GM21737 (cell line): ENCODE measurements at regions not wholly inside any gene's neighbourhood (a gene's known extent, or its start where the extent isn't known, plus 50 kb on each side); places are given as distances from the start of the nearest gene placed in this dataset.

Source experiments
- ATAC-seq: cut with Tn5 transposase; IDR thresholded peaks from one replicate; pipeline ENCODE4 v1.9.1; 2021; ENCODE audit warnings: mild to moderate bottlenecking, moderate library complexity; ENCODE audit not compliant: unreplicated experiment

DNA sequence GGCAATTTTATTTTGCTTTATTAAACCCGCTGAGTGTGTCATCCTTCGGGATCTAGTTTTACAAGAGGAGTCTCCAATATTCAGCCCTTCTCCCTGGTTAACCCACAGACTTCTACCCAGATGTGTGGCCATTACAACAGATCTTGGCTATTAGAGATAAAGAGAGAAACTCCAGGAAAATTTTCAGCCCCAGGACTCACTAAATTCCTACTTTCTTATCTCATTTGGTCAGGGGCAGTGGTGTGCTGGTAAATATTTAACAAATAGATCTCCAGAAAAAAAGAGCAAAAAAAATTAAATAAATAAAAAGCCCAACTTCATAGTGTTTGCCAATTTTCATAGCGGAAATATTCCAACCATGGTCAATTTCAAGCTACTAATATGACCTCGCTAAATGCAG, 168.4 kb downstream of the RND3 start:
- no peak for ATAC-seq

GRCh38 chr2:150312271-150312670, 175.2 kb downstream of the RND3 start:
- no peak for ATAC-seq

GRCh38 chr2:150309311-150310080, 178.0 kb downstream of the RND3 start:
- ATAC-seq, result no peak

DNA sequence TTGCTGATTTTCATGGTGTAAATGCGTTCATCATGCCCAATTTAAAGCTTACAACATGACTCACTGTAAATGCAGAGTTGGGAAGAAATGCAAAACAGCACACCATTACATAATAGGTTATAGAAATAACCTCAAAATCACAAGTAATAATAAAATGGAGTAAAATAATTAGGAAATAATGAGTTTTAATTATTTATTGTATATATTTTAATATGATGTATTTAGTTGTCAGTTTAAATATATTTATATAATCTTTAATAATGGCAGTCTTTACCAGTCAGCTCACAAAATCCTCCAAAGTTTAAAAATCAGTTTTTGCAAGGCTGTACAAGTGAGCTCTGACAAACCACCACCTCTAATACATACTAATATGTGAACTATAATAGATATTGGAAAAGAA, 180.2 kb downstream of the RND3 start:
- ATAC-seq, result no peak

GRCh38 chr2:150303281-150303680, 184.2 kb downstream of the RND3 start:
- ATAC-seq, result no peak

DNA sequence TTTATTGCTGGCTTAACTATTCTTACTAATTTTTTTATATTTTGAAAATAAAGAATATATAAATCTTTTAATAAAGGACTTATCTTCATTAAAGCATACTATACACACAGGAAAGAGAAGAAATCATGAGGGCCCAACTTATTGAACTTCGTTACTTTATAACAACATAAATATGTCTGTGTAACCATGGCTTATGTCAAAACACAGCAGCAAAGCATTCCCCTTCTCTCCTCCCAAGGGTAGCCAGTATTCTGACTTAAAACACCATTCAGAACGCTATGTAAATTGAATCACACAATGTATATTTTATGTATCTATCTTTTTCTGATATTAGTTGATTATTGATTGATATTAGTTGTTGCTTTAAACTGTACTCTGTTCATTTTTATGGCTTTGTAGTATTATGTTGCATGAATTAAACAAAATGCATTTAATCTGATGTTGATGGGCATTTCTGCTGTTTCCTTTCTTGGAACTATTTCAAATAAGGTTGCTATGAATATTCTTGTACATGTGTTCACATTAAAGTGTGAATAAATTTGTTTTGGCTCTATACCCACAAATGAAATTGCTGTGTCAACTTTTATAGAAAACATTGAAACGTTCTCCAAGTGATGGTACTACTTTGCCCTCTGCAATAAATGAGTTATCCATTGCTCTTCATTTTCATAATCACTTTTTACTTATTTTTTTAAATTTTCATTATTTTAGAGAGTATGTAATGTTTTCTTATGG, 188.7 kb downstream of the RND3 start:
- ATAC-seq, result no peak

GRCh38 chr2:150296770-150297546, 190.5 kb downstream of the RND3 start:
- ATAC-seq, result no peak

GRCh38 chr2:150295544-150295943, 191.9 kb downstream of the RND3 start:
- ATAC-seq, result no peak

DNA sequence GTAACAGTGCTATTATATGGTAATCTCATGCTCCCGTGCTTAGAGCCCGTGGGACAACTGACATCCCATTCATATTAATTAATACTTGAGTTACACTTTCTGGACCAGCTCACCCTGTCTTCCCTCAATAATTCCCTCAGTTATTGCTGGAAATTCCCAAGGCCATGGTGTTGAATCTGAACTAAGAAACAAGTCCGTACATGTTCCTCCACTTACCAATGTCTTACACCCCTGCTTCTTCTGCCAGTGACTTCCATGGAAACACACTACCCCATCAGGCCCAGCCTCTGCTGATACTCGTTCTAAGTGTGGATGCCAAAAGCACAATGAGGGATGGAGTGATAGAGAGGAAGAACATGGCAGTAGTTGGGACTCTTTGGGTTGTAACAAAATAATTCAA, 193.7 kb downstream of the RND3 start:
- no peak for ATAC-seq

DNA sequence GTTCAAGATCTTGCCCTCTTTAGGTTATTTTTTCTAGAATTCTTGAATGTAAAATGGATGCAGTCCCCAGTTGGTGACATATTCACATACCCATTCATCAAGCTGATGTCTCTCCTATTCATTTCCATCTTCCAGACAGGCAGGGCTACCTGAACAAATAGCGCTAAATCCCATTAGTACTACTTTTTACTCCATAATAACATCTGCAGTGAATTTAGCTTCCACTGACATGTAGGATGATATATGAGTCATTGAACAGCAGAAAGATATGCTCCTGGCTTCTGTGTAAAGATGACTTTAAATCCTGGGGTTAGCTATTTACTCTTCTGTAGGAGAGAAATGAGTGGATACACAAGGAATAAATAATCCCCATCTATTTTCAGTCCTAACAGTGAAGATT, 194.7 kb downstream of the RND3 start:
- no peak for ATAC-seq

DNA sequence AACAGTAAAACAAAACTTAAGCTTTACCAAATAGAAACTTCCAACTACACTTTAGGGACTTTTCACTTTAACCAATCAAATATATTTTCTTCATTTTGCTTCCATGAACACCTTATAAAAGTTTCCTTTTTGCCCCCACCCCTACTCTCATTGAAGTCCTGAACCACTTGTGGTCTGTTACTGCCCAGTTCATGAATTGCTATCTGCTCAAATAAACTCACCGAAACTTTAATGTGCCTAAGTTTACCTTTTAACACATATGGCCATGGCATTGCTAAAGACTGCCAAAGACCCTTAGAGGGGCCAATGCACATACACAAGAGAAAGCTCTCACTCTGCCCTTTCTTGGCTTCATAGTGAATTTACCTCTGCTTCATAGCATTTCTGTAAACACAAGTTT, 195.3 kb downstream of the RND3 start:
- ATAC-seq, result no peak

- ATAC-seq, result no peak
Observed at GRCh38 chr2:150286730-150287362, 200.6 kb downstream of the RND3 start.

DNA sequence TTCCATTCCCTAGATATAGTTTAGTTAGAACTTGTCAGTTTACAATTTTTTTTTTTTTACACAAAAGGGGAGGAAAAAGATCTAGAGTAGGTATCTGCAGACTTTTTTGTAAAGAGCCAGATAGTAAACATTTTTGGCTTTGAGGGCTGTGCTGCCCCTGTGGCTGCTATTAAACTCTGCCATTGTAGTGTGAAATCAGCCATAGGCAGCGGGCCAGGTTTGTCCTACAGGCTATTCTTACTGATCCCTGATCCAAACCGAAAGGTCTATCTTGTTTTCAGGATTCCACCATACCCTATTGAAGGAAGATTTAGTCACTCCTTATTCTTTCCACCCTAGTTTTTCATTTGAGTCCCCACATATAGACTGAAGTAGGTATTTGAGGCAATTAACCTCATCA, 203.4 kb downstream of the RND3 start:
- ATAC-seq, result no peak

- ATAC-seq, result no peak
Observed at GRCh38 chr2:150282771-150283371, 204.6 kb downstream of the RND3 start.

DNA sequence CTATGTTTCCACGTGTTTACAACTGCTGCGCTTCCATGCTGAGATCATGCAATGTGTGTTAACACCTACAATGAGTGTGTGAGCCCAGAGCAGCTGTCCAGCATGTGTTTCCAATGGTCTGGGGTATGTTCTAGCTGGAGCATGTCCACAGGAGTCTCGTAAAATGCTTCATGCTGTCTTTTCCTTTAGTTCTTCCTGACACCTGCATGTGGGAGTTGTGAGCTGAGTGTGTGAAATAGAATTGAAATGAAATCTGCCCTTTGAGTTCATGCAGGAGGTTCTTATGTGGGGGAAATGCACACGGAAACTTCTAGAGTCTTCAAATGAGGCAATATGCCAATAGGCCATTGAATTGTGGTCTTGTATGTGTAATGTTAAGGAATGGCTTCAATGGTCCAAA, 205.1 kb downstream of the RND3 start:
- no peak for ATAC-seq

DNA sequence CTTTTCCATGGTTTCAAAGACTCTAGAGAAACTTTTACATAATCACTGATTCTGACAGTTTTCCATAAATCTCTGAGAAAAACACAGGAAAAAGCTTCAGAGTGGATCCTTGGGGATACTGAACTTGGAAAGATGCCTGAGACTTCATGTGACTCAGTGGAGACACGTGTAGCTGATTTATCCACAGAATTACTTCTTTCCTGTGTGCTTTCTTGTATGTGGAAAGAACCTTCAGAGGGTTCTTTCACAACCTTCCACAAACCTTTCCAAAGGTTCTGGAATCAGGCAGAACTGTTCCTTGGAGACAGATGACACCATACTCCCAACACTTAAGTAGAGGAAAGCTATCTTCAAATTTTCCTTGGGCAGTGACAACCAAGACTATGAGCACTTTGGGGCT, 207.2 kb downstream of the RND3 start:
- ATAC-seq, result no peak

- ATAC-seq, result no peak
Observed at GRCh38 chr2:150279686-150280085, 207.8 kb downstream of the RND3 start.

DNA sequence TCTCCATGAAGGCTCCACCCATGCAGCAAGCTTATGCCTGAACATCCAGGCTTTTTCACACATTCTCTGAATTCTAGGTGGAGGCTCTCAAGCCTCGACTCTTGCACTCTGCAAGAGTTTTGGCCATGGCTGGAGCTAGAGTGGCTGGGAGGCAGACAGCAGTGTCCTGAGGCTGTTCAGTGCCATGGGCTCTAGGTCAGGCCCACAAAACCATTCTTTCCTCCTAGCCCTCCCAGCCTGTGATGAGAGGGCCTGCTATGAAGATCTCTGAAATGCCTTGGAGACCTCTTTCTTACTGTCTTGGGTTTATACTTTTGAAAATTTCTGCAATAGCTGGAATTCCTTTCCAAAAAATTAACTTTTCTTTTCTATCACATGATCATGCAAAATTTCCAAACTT, 210.7 kb downstream of the RND3 start:
- ATAC-seq, result no peak

DNA sequence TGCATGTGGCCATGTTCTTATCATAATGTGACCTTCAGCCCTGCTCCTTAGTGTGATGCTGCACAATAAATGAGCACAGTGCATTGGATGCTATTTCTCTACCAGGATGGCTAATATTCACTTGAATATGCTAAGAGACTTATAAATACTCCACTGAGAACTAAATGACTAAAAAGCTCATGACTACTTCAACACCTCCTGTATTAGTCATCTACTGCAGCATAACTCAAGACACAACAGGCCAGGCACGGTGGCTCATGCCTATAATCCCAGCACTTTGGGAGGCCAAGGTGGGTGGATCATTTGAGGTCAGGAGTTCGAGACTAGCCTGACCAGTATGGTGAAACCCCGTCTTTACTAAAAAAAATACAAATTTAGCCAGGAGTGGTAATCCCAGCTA, 213.4 kb downstream of the RND3 start:
- no peak for ATAC-seq

- no peak for ATAC-seq
Observed at GRCh38 chr2:150271952-150272802, 215.3 kb downstream of the RND3 start.
